Stimulated activated CD8-positive, alpha-beta memory T cell treated with anti-CD3 and anti-CD28 coated beads, Interleukin-7, amount 100 ng/mL, for 1 hour (primary cell): ENCODE measurements at regions not wholly inside any gene's neighbourhood (a gene's known extent, or its start where the extent isn't known, plus 50 kb on each side); places are given as distances from the start of the nearest gene placed in this dataset.

Experiments used
- DNase-seq, 2 donors: peaks; one replicate each; pipeline ENCODE4 v3.0.0-alpha.2; 2020; ENCODE audit warnings: low read depth in 2 of 2

DNA sequence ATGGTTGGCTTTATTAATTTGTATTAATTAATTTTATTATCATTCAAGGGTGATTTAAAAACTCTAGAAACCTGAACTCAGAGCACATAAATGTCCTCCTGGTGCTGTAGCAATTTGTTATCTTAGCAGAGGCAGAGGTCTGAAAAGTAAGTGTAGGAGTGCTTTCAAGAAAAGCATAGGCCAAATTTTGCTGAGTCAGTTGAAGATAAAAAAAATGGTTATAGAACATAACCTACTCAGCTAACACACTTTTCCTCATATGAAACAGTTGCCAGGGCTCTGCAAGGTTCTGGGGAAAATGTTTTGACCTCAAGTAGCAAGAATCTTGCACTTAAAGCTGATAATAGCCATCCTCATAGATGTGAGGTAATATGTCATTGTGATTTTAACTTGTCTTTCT is 53.5 kb upstream of the CHODL start:
- DNase-seq, result no peak

DNA sequence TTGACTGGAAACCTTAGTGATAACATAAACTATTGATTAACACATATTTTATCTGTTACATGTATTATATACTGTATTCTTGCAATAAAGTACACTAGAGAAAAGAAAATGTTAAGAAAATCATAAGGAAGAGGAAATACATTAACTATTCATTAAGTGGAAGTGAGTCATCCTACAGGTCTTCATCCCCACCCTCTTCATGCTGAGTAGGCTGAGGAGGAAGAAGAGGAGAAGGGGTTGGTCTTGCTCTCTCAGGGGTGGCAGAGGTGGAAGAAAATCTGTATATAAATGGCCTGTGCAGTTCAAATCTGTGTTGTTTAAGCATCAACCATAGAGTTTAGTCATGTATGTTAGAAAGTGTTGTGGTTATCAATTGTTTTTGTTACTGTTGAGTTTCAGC is 66.1 kb upstream of the CHODL start:
- DNase-seq, result no peak

DNA sequence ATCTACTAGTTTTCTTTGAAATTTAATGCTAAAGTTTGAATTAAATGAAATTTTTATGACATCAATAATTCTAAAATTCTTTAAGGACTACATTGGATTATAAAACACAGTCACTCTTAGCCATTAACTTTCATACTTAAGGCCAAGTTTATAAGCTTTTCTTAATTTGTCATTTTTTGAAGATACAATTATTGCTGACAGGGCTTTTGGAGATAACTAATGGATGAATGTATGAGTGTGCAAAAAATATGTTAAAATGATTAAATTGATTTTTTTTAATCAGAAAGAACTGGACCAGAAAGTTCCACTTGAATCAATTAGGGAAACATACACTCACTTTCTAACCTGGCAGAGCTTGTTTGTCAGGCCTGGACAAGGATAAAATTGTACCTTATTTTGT is 70.3 kb upstream of the CHODL start:
- DNase-seq, result no peak

DNA sequence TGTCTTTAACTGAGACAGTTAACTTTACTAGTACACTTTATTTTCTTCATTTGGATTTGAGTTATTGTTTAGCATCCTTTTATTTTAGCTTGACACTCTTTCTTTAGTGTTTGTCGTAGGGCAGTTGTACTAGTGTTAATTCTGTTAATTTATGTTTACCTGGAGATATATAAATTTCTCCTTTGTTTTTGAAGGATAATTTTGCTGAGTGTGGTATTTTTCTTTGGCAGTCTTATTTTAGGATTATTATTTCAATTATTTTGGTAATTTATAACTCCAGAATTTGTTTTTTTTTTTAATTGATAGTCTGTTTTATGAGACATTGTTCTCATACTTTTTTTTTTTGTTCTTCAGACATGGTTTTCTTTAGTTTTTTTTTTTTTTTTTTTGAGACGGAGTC is 73.8 kb upstream of the CHODL start:
- DNase-seq, result no peak

DNA sequence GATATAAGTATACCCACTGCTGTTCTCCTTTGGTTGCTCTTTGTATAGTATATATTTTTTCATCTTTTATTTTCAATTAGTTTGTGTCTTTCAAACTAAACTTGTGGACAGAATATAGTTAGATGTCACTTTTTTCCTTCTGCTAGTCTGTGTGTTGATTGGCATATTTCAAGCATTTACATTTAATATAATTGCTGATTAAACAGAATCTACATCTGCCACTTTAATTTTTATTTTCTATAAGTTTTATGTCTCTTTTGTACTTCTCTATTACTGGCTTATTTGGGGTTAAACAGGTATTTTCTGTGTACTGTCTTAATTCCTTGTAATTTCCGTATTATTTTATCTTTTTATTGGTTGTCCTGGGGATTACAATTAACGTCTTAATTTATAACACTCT is 74.4 kb upstream of the CHODL start:
- DNase-seq, result no peak

DNA sequence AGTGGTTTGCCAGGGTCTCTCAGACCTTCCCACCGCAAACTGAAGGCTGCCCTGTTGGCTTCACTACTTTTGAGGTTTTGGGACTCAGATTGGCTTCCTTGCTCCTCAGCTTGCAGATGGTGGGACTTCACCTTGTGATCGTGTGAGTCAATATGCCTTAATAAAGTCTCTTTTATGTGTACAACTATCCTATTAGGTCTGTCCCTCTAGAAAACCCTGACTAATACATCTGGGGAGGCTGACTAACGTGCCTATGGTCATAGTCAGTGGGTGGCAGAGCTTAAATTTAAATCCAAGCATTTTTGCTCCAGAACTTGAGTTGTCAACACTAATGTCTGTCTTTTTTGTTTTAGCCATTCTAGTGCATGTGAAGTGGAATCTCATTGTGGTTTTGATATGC is 76.5 kb upstream of the CHODL start:
- no peak for DNase-seq

DNA sequence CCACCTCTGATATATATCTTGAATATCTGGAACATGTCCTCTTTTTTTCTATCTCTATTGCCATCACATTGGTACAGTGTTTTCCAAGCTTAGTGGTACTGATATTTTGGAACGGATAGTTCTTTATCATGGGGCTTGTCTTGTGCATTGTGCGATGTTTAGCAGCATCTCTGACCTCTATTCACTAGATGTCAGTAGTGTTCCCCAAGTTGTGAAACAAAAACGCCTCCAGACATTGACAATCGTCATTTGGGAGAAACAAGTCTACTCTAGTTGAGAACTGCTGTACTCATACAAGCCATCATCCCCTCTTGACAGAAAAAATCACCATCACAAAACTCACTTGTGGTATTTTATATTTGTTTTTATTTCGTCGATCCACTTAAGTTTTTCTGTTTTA is 79.7 kb upstream of the CHODL start:
- no peak for DNase-seq

DNA sequence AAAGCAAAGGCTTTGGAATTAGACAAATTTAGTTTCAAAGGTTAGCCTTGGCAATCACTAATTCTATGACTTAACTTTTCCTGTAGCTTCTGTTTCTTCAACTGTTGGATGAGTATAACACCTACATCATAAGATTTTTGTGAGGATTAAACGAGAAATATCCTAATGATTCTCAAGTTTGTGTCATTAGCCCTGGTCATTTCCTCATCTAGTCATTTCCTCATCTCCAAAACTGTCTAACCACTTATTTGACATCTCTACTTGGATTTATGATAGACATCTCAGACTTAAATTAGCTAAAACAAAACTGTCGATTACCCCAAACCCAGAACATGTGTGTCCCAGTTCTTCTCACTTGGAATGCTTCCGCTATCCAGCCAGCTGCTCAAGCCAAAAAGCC is 80.2 kb upstream of the CHODL start:
- DNase-seq, result no peak

DNA sequence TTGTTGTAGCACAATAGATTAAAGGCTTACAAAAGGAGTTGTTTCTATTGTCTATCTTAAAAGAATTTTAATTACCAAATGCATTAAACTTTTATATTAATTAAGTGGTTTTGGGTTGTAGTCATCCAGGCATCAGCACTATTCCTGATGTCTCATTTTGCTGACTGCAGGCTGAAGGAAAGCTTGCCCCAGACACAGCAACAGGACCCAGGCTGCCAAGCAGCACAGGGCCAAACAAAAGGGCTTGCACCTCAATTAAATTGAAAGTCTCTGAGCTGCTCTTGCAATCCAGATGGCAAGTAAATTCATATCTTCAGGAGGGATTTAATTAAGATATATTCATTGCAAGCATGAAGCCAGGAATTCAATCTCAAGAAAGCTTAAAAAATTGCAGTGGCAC is 80.7 kb upstream of the CHODL start:
- no peak for DNase-seq

DNA sequence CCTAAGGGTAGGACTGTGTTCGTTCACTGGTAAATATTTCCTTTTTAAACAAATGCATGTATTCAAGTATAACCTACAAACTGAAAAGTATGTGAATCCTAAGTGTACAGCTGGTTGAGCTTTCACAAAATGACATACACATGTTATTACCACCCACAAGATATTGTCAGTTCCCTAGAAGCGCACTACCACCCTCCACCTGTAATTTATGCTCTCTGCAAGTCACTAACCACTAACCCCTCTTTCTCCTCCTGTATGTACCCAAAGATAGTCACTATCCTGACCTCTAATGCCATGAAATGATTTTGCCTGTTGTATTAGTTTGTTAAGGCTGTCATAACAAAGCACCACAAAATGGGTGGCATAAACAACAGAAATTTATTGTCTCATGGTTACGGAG is 82.8 kb upstream of the CHODL start:
- DNase-seq, result no peak

DNA sequence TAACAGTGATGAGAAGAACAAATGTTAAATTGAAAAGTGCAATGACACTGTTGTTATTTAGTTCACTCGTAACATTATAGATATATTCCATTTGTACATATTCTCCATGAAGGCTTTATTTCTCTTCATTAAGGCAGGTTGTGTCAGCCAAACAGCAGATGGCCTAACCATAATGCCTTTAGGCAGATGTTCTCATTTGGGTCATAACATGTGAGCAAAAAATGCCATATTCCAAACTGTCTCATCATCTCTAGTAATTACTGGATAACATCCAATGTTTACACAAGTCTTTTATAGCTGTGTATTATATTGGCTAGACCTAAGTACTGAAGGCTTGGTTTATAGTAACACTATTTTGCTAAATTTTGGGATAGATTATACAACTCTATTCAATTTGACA is 87.2 kb upstream of the CHODL start:
- DNase-seq, result no peak

DNA sequence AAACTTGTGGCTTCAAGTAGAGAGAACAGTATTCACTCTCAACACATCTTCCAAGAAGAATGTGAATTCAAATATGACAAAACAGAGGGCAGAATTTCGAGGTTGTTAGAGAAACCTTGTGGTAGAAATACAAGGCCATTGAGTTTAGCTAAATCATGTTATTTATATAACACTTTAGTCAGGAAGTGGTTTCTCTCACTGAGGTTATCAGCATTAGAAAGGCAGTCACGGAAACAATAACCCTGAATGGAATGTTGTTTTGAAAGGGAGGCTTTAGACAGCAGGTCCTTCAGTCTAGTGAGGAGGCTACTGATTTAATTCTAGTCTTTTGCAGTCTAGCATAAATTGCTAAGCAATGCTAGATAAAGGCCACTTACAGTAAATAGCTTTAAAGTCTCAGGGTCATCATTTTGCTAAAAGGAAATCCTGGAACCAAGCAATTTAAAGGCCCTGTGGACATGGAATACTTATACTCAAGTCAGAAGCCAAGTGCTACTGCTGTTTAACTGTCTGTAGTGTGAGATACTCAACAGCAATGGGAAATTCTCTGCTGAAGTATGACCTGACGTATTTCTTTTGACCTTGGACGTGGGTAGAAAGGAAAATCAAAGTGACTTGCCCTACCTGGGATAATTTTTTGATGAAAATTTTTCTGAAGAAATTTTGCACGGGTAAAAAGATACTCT is 89.0 kb upstream of the CHODL start:
- no peak for DNase-seq

DNA sequence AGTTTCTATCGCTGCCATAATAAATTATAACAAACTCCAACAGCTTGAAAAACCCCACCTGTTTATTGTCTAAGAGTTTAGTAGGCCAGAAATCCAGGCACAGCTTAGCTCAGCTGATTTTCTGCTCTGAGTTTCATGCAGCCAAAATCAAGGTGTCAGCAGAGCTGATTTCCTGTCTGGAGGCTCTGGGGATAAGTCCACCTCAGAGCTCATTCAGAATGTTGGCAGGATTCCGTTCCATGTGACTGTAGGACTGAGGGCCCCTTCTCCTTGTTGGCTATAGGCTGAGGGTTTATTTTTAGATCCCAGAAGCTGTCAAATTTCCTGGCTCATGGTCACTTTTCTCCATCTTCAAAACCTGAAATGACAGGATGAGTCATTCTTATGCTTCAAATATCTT is 91.6 kb upstream of the CHODL start:
- DNase-seq, result no peak

DNA sequence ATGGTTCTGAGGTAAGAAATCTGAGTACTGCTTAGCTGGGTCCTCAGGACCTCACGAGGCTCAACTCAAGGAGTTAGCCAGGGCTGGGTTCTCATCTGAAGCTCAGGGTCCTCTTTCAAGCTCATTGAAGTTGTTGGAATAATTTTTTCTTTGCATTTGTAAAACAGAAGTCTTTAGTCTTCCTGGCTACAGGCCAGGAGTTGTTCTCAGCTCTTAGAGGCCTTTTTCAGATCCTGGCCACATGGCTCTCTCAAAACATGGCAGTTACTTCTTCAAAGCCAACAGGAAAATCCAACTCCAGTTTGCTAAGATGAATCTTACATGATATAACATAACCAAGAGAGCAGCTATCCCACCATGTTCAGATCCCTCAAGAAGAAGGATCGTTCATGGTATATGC is 92.3 kb upstream of the CHODL start:
- no peak for DNase-seq

DNA sequence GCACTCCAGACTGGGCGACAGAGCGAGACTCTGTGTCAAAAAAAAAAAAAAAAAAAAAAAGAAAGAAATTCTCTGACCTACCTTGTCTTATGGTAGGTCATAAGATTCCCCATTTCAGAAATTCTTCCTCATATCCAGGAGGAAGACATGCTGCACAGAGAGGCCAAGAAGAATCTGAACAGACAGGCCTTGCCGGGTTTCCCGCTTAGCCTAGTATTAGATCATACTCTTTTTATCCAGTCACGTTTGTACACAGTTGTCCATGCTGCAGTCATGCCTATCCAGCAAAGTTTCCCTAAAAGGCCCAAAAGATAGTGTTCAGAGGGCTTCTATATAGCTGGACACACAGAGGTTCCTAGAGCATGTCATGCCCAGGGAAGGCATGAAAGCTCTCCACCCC is 93.6 kb upstream of the CHODL start:
- DNase-seq, result no peak

DNA sequence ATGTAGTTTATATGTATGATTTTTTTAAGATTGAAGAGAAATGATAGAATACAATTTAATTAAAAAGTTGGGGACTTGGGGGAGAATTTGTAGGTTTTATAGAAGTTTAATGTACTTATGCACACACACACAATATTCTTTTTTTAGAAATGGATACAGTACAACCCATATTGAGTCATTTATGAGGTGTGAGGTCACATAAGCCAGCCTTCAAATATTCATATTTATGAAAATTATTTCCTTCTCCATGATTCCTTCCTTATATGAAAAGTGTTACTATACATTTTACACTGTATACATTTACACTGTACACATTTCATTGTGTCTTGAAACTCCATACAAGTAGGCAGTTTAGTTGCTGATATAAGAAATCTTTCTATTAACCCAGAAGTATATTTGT is 96.2 kb upstream of the CHODL start:
- DNase-seq, result no peak

DNA sequence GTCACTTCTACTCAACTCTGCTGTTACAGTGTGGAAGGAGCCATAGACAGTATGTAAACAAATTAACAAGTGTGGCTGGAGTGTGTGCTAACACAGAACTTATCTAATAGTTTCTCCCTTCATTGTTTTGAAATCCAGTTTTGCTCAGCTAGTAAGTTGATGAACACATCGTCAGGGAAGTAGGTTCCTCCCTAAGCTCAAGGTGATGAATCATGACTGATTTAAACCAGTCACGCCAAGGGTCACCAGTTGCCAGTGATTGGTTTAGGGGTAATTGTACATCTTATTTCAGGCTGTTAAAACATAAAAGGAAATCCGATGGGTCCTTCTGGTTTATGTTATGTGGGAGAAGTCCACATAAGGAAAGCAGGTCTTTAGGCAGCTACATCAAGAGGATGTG is 97.0 kb upstream of the CHODL start:
- DNase-seq, result no peak

DNA sequence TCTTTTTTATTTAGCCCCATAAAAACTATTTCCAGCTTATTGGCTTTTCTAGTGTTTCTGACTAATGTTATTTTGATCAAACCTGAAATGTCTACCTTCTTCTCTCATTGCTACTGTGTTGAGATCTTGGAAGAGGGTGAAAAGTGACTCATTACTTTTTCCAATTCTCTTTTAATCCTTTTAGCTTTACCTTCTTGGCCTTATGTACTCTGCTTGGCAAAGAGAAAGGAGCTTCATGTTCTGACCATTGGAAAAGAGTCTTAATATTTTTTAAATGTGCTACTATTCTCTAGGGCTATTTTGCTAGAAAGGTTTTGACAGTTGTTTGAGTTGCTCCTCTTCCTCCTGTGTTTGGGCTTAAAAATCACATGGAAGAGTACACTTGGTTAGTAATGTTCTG is 97.8 kb upstream of the CHODL start:
- DNase-seq, result no peak

DNA sequence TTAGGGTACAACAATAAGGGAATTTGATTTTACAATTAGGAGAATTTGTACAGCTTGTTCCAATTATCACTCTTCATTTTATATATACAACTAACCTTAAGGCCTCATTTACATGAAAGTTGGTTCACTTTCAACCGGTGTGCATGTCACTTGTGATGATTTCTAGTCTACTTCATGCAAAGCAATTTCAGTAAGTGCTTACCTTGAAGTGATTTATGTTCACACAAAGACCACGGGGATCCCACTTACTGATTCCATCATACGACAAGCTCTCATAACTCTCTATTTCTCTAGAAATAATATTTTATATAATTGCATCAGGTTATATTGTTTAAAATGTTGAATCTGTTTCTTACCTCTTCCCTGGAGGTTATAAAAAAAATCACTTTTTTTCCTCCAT is 100.3 kb upstream of the CHODL start:
- no peak for DNase-seq

DNA sequence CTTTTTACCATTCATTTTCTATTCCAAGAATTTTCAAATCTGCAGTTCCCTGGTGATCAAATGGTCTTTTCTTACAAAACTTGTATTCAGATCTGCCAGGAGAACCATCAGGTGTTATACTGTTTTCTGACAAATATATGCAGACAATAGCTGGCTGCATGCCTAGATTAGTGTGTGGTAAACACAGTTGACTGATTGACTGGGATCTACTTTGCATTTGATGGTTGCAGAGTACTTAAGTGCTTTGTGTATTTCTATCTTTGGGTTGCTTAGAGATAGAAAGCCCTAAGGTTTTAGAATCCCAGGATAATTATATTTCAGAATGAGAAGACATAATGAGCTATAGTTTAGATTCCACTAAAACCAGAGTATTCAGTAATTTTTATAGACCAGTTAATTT is 102.0 kb upstream of the CHODL start:
- DNase-seq, result no peak

DNA sequence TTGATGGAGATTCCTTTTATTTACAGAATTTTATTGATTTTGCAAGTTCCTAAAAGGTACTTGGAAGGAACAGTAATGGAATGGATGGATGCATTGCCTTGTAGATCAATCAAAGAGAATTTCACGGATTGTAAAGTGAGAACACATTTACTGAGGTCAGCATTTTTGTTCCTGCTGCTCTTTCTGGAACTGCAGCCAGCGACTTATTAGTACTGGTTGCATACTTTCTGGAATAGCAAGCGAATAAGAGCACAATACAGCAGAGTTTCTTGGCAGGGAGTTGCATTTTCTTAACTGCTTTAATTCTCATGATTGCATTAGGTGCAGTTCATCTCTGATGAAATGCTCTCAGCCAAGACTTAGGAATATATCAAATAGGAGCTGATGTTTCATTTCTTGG is 106.1 kb upstream of the CHODL start:
- no peak for DNase-seq

DNA sequence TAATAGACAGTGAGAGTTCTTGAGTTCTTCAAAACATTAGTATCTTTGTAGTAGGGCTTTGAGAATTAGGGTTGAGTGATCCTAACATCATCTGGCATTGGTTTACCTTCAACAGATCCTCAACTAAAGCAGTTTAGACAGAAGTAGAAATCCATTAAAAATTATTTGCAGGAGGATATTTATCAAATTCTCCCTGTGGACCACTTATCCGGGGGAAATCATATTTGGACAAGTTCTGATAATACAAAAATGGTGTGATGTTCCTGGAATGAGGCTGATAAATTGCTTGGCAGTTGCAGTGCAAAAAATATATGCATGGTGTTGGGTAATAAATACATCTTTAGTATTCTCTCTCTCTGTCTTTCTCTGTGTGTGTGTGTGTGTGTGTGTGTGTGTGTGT is 115.1 kb upstream of the CHODL start:
- DNase-seq, result no peak

DNA sequence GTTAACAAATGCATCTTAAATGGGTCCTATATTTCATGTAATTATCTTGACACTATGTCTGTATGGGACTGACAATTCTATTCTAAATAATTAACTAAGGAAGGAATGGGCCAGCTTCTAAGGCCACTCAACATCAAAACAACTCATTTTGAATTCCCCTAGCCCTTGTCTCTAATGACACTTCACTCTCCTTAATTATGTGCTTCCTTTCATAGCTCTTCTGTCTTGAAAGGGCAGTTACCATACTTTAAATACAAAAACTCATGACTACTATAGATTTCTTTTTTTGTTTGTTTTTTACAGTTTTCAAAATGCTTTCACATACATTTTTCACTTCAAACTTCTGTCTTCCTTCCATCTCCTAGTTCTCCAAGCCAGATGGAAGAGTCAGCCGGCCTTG is 126.1 kb upstream of the CHODL start:
- DNase-seq, result no peak

DNA sequence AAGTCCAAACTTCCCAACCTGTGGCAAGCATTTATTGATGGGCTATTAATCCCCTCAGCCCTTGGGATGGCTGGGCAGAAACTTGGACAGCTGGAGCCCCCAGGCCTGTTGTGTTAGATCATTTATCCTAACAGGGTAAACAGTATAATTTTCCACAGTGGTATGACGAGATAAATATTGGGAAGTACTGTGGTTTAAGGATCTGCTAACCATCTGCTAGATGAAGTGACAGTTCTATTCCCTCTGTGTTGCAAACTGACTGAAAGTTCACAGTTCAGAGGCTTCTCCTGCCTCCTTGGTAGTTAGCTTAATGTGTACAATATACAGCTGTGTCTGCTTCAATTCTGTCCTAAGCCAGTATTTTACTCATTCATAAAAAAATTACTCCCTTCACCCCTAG is 127.5 kb upstream of the CHODL start:
- DNase-seq, result no peak

DNA sequence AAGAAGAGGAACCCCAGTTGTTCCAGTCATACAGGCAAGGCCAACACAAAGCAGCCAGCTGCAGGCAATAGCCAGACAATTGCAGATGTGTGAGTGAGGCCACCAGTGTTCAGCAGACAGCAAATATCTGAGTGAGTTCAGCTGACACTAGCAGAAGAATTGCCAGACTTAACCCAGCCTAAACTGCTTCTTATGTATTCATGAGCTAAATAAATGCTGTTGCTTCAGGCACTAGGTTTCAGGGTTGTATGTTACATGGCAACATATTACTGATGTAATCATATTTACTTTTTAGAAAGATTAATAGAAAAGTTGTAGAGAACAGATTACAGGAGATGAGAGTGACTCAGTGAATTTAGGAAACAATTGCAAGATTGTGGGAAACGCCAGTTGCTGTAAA is 129.8 kb upstream of the CHODL start:
- DNase-seq, result no peak
